ENCODE measurements at regions not wholly inside any gene's neighbourhood (a gene's known extent, or its start where the extent isn't known, plus 50 kb on each side); places are given as distances from the start of the nearest gene placed in this dataset.

DNA sequence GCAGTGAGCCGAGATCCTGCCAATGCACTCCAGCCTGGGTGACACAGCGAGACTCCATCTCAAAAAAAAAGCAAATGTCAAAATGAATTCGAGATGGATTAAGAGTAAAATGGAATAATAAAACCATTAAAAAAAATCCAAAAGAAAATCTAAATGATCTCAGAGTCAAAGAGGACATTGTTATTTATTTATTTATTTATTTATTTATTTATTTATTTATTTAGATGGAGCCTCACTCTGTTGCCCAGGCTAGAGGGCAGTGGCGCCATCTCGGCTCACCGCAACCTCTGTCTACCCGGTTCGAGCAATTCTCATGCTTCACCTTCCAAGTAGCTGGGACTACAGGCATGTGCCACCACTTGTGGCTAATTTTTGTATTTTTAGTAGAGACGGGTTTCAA, 349.2 kb downstream of the ANKRD30A start:
- intact Hi-C loops (cut with micrococcal nuclease), result no loop called here
- Mint-ChIP-seq H3K27ac (no peak overlapping the region), H3K36me3 (ENCODE audit: low read depth) (no peaks in the 10 kb centered on the region), H3K4me3 (no peak overlapping the region), H3K27me3 (no peaks in the 10 kb centered on the region), H3K4me1 (ENCODE audit: low read depth) (no peaks in the 10 kb centered on the region), H3K9me3 (no peaks in the 10 kb centered on the region)
- POLR2A ChIA-PET, result no interaction called here
- ATAC-seq (no peak), DNase-seq (no peak)
- TF ChIP-seq CTCF (IDR thresholded peaks at IDR 0.05), result no peak
- CTCF ChIA-PET, result no interaction called here

- Mint-ChIP-seq H3K9me3 (no peaks in the 10 kb centered on the region), H3K4me3 (no peak overlapping the region), H3K27me3 (no peaks in the 10 kb centered on the region), H3K36me3 (ENCODE audit: low read depth) (no peaks in the 10 kb centered on the region), H3K27ac (no peak overlapping the region), H3K4me1 (ENCODE audit: low read depth) (no peaks in the 10 kb centered on the region)
- intact Hi-C loops (cut with micrococcal nuclease), result no loop called here
- DNase-seq, result no peak
- CTCF ChIA-PET, result no interaction called here
- no peak for ATAC-seq
- TF ChIP-seq CTCF (IDR thresholded peaks at IDR 0.05), result no peak
- POLR2A ChIA-PET, result no interaction called here
Observed at GRCh38 chr10:37473906-37474305, 348.5 kb downstream of the ANKRD30A start.

- ATAC-seq, result no peak
- H3K9me3 Mint-ChIP-seq, result peaks cover 3% of the 10 kb centered on the region
- intact Hi-C loops (cut with micrococcal nuclease), result no loop called here
- H3K27me3 Mint-ChIP-seq, result no peaks in the 10 kb centered on the region
- no peak overlapping the region for H3K27ac Mint-ChIP-seq
- H3K36me3 Mint-ChIP-seq (ENCODE audit: low read depth), result no peaks in the 10 kb centered on the region
- H3K4me3 Mint-ChIP-seq, result no peak overlapping the region
- no peaks in the 10 kb centered on the region for H3K4me1 Mint-ChIP-seq (ENCODE audit: low read depth)
- POLR2A ChIA-PET, result no interaction called here
- DNase-seq, result no peak
- TF ChIP-seq CTCF (IDR thresholded peaks at IDR 0.05), result no peak
- CTCF ChIA-PET, result no interaction called here
Observed at GRCh38 chr10:37467246-37467645, 341.8 kb downstream of the ANKRD30A start.

- ChIA-PET CTCF (no interaction called here), POLR2A (no interaction called here)
- no peak overlapping the region for H3K4me3 Mint-ChIP-seq
- no peak overlapping the region for H3K27ac Mint-ChIP-seq
- DNase-seq (no peak), ATAC-seq (no peak)
- intact Hi-C loops (cut with micrococcal nuclease), result no loop called here
- no peaks in the 10 kb centered on the region for H3K4me1 Mint-ChIP-seq (ENCODE audit: low read depth)
- H3K9me3 Mint-ChIP-seq, result peaks cover 5% of the 10 kb centered on the region
- TF ChIP-seq CTCF (IDR thresholded peaks at IDR 0.05), result no peak
- no peaks in the 10 kb centered on the region for H3K36me3 Mint-ChIP-seq (ENCODE audit: low read depth)
- no peaks in the 10 kb centered on the region for H3K27me3 Mint-ChIP-seq
Observed at GRCh38 chr10:37456456-37456855, 331.1 kb downstream of the ANKRD30A start.

GRCh38 chr10:37448161-37448560, 322.8 kb downstream of the ANKRD30A start:
- Mint-ChIP-seq H3K4me1 (ENCODE audit: low read depth) (no peaks in the 10 kb centered on the region), H3K9me3 (peaks cover 4% of the 10 kb centered on the region)
- POLR2A ChIA-PET, result no interaction called here

More at GRCh38 chr10:37448161-37448560, 322.8 kb downstream of the ANKRD30A start:
- Mint-ChIP-seq H3K36me3 (ENCODE audit: low read depth) (no peaks in the 10 kb centered on the region), H3K27ac (no peak overlapping the region), H3K4me3 (no peak overlapping the region), H3K27me3 (no peaks in the 10 kb centered on the region)
- CTCF ChIA-PET, result no interaction called here
- DNase-seq, result no peak
- TF ChIP-seq CTCF (IDR thresholded peaks at IDR 0.05), result no peak
- ATAC-seq, result no peak
- intact Hi-C loops (cut with micrococcal nuclease), result no loop called here

All from activated CD8-positive, alpha-beta T cell treated with anti-CD3 and anti-CD28 coated beads for 36 hours (primary cell).